Kidney (tissue), 13 donors: ENCODE measurements at regions not wholly inside any gene's neighbourhood (a gene's known extent, or its start where the extent isn't known, plus 50 kb on each side); places are given as distances from the start of the nearest gene placed in this dataset.
"Not testable (repeated sequence)": the region's sequence is repeated elsewhere in the genome, so short reads cannot be mapped to it uniquely, and the experiment has no call there.

Experiments
- DNase-seq, 5 donors: peaks; one replicate each; pipeline ENCODE4 v3.0.0-alpha.2; 2013 to 2020
- FAIRE-seq: peaks from 2 replicates; lab custom pipeline; 2012; peaks lifted over from hg19 to GRCh38; lab: Jason Lieb, UNC
- H3K27ac ChIP-seq, 2 donors: one replicate each; pipeline ENCODE4 v1.7.0; 2013; ENCODE audit warnings: low read depth in 2 of 2, low read length in 2 of 2, inconsistent platforms in 1 of 2
- H3K27me3 ChIP-seq: one replicate; pipeline ENCODE4 v1.7.1; 2013; ENCODE audit warnings: low read length, inconsistent platforms; ENCODE audit not compliant: control insufficient read depth, insufficient read depth
- H3K36me3 ChIP-seq, 3 donors: one replicate each; pipeline versions ENCODE4 v1.7.0 to v1.7.1; 2013; ENCODE audit warnings: low read length in 3 of 3, control low read depth in 1 of 3, inconsistent platforms in 1 of 3; ENCODE audit not compliant: insufficient read depth in 3 of 3, control insufficient read depth in 2 of 3
- H3K4me1 ChIP-seq, 3 donors: one replicate each; pipeline versions ENCODE4 v1.7.0 to v1.7.1; 2013; ENCODE audit warnings: low read length in 3 of 3, inconsistent platforms in 1 of 3, low read depth in 1 of 3; ENCODE audit not compliant: control insufficient read depth in 2 of 3, insufficient read depth in 2 of 3
- H3K4me3 ChIP-seq, 3 donors: one replicate each; pipeline versions ENCODE4 v1.7.0 to v1.8.1; 2013; ENCODE audit warnings: low read length in 3 of 3, control low read depth in 1 of 3, inconsistent platforms in 1 of 3
- H3K9ac ChIP-seq, 3 donors: one replicate each; pipeline versions ENCODE4 v1.7.0 to v1.7.1; 2013; ENCODE audit warnings: low read length in 3 of 3, control low read depth in 1 of 3, inconsistent platforms in 1 of 3
- H3K9me3 ChIP-seq, 3 donors: one replicate each; pipeline versions ENCODE4 v1.7.0 to v1.7.1; 2013; ENCODE audit warnings: low read length in 3 of 3, control low read depth in 1 of 3, inconsistent platforms in 1 of 3; ENCODE audit not compliant: control insufficient read depth in 2 of 3, insufficient read depth in 1 of 3
- intact Hi-C: fragments of 100-400 bp; cut with DNase I; formaldehyde crosslinking; loops from one replicate; pipeline ENCODE4 v1.11.1; 2022
- TF ChIP-seq, protein P1 (sequence below): IDR thresholded peaks from 3 replicates; pipeline ENCODE4 v1.5.1; 2012; ENCODE audit warnings: mild to moderate bottlenecking, moderate library complexity, borderline replicate concordance; ENCODE audit not compliant: insufficient read depth; ENCODE audit errors: extremely low read depth
- donor health status: control.
- donor health status: control.
- donor health status: control.
- donor health status: control.
- donor health status: control.
- donor health status: DM: yes; HTN: yes; CAD: no.
- donor health status: Normal renal cell carcinoma (clear cell type).

DNA sequence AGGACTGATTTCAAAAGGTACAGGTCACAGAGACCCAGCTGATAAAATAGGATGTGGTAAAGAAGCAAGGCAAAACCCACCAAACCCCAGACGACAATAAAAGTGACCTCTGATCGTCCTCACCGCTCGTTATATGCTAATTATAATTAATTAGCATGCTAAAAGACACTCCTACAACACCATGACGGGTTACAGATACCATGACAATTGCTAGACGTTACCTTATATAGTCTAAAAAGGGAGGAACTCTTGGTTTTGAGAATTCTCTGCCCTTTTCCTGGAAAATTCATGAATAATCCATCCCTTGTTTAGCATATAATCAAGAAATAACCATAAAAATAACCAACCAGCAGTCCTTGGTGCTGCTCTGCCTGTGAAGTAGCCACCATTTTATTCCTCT, 74.7 kb upstream of the MB21D2 start:
- FAIRE-seq: no peak

GRCh38 chr3:192993411-192993810, 75.8 kb upstream of the MB21D2 start:
- intact Hi-C loops: no loop called here
- no peaks in the 10 kb centered on the region for H3K27me3 ChIP-seq
- no peaks in the 10 kb centered on the region for H3K9me3 ChIP-seq
- H3K4me1 ChIP-seq: peaks cover 0 to 2% (median 0%) of the 10 kb centered on the region in 3 donors
- no peak for FAIRE-seq
- TF ChIP-seq, protein P1, sequence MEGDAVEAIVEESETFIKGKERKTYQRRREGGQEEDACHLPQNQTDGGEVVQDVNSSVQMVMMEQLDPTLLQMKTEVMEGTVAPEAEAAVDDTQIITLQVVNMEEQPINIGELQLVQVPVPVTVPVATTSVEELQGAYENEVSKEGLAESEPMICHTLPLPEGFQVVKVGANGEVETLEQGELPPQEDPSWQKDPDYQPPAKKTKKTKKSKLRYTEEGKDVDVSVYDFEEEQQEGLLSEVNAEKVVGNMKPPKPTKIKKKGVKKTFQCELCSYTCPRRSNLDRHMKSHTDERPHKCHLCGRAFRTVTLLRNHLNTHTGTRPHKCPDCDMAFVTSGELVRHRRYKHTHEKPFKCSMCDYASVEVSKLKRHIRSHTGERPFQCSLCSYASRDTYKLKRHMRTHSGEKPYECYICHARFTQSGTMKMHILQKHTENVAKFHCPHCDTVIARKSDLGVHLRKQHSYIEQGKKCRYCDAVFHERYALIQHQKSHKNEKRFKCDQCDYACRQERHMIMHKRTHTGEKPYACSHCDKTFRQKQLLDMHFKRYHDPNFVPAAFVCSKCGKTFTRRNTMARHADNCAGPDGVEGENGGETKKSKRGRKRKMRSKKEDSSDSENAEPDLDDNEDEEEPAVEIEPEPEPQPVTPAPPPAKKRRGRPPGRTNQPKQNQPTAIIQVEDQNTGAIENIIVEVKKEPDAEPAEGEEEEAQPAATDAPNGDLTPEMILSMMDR: no peak
- no peak overlapping the region for H3K4me3 ChIP-seq
- H3K36me3 ChIP-seq: no peaks in the 10 kb centered on the region
- no peak for DNase-seq
- H3K9ac ChIP-seq: no peak overlapping the region
- no peak overlapping the region for H3K27ac ChIP-seq

More for the DNA sequence above, 74.7 kb upstream of the MB21D2 start:
- no peaks in the 10 kb centered on the region for H3K27me3 ChIP-seq
- intact Hi-C loops: no loop called here
- no peak overlapping the region for H3K4me3 ChIP-seq
- H3K9ac ChIP-seq: no peak overlapping the region
- peaks cover 0 to 2% (median 0%) of the 10 kb centered on the region in 3 donors for H3K4me1 ChIP-seq
- DNase-seq: no peak
- no peak overlapping the region for H3K27ac ChIP-seq
- H3K36me3 ChIP-seq: no peaks in the 10 kb centered on the region
- H3K9me3 ChIP-seq: no peaks in the 10 kb centered on the region
- TF ChIP-seq, protein P1: no peak

GRCh38 chr3:193001113-193001512, 83.5 kb upstream of the MB21D2 start:
- H3K9me3 ChIP-seq, H3K4me3 ChIP-seq, FAIRE-seq, H3K9ac ChIP-seq, H3K36me3 ChIP-seq, H3K4me1 ChIP-seq, H3K27ac ChIP-seq, DNase-seq, H3K27me3 ChIP-seq, intact Hi-C loops: not testable (repeated sequence)

- not testable (repeated sequence) for FAIRE-seq, H3K36me3 ChIP-seq, H3K4me3 ChIP-seq
These were observed 86.0 kb upstream of the MB21D2 start for GRCh38 chr3:193003624-193004023.

More at GRCh38 chr3:193003624-193004023, 86.0 kb upstream of the MB21D2 start:
- H3K9me3 ChIP-seq, H3K27ac ChIP-seq, DNase-seq, H3K9ac ChIP-seq, H3K4me1 ChIP-seq, intact Hi-C loops, H3K27me3 ChIP-seq: not testable (repeated sequence)
